H9 (cell line): ENCODE measurements at regions not wholly inside any gene's neighbourhood (a gene's known extent, or its start where the extent isn't known, plus 50 kb on each side); places are given as distances from the start of the nearest gene placed in this dataset.

Experiments
- DNase-seq: peaks from one replicate; pipeline ENCODE4 v3.0.0-alpha.2; 2017
- H2AFZ ChIP-seq: one replicate; pipeline ENCODE4 v1.6.1; 2013; ENCODE audit warnings: mild to moderate bottlenecking, low read length, control low read depth, moderate library complexity
- H2AK5ac ChIP-seq: 2 replicates; pipeline ENCODE4 v1.6.1; 2013; ENCODE audit warnings: low read length, control low read depth, mixed read lengths; ENCODE audit not compliant: insufficient read length
- H2BK120ac ChIP-seq: one replicate; pipeline ENCODE4 v1.6.1; 2013; ENCODE audit warnings: low read depth, mild to moderate bottlenecking, low read length, control low read depth, inconsistent platforms; ENCODE audit not compliant: poor library complexity, severe bottlenecking
- H2BK12ac ChIP-seq: 2 replicates; pipeline ENCODE4 v1.6.1; 2013; ENCODE audit warnings: low read length, control low read depth, mixed read lengths, low read depth; ENCODE audit not compliant: insufficient read length
- H2BK15ac ChIP-seq: 2 replicates; pipeline ENCODE4 v1.6.1; 2013; ENCODE audit warnings: low read depth, low read length, control low read depth
- H2BK20ac ChIP-seq: one replicate; pipeline ENCODE4 v1.6.1; 2013; ENCODE audit warnings: low read depth, mild to moderate bottlenecking, low read length, control low read depth, inconsistent platforms; ENCODE audit not compliant: poor library complexity, severe bottlenecking
- H2BK5ac ChIP-seq: 2 replicates; pipeline ENCODE4 v1.6.1; 2013; ENCODE audit warnings: low read length, control low read depth, mixed read lengths; ENCODE audit not compliant: insufficient read length
- H3K14ac ChIP-seq: 2 replicates; pipeline ENCODE4 v1.6.1; 2013; ENCODE audit warnings: low read length, control low read depth; ENCODE audit not compliant: insufficient read depth
- H3K18ac ChIP-seq: 2 replicates; pipeline ENCODE4 v1.6.1; 2013; ENCODE audit warnings: low read depth, mild to moderate bottlenecking, mixed read lengths, low read length, control low read depth; ENCODE audit not compliant: insufficient read length
- H3K23ac ChIP-seq: 2 replicates; pipeline ENCODE4 v1.6.1; 2013; ENCODE audit warnings: low read length, control low read depth, mixed read lengths, low read depth; ENCODE audit not compliant: insufficient read length
- H3K23me2 ChIP-seq: 2 replicates; pipeline ENCODE4 v1.6.1; 2013; ENCODE audit warnings: low read depth, mild to moderate bottlenecking, mixed read lengths, low read length, control low read depth; ENCODE audit not compliant: insufficient read length, poor library complexity, severe bottlenecking
- H3K27ac ChIP-seq: 2 replicates; pipeline ENCODE4 v1.5.1; 2013; ENCODE audit warnings: low read length, control low read depth, mixed read lengths, low read depth; ENCODE audit not compliant: insufficient read length
- H3K27me3 ChIP-seq: 2 replicates; pipeline ENCODE4 v1.6.1; 2013; ENCODE audit warnings: low read length, control low read depth, inconsistent platforms; ENCODE audit not compliant: insufficient read depth
- H3K4ac ChIP-seq: 2 replicates; pipeline ENCODE4 v1.6.1; 2013; ENCODE audit warnings: low read depth, mild to moderate bottlenecking, control low read depth, inconsistent platforms, low read length, moderate library complexity
- H3K4me1 ChIP-seq: 2 replicates; pipeline ENCODE4 v1.6.1; 2013; ENCODE audit warnings: low read length, control low read depth, inconsistent platforms; ENCODE audit not compliant: insufficient read depth
- H3K4me2 ChIP-seq: 2 replicates; pipeline ENCODE4 v1.6.1; 2013; ENCODE audit warnings: low read length, control low read depth, mixed read lengths; ENCODE audit not compliant: insufficient read length, insufficient read depth
- H3K56ac ChIP-seq: 2 replicates; pipeline ENCODE4 v1.6.1; 2013; ENCODE audit warnings: low read depth, mild to moderate bottlenecking, mixed read lengths, low read length, control low read depth; ENCODE audit not compliant: insufficient read length
- H3K79me1 ChIP-seq: 2 replicates; pipeline ENCODE4 v1.6.1; 2013; ENCODE audit warnings: low read depth, mild to moderate bottlenecking, moderate library complexity, low read length, control low read depth, inconsistent platforms; ENCODE audit not compliant: insufficient read depth, poor library complexity, severe bottlenecking
- H3K79me2 ChIP-seq: 2 replicates; pipeline ENCODE4 v1.6.1; 2013; ENCODE audit warnings: low read length, control low read depth, inconsistent platforms; ENCODE audit not compliant: insufficient read depth
- H3K9ac ChIP-seq: 2 replicates; pipeline ENCODE4 v1.6.1; 2013; ENCODE audit warnings: low read length, control low read depth, mixed read lengths; ENCODE audit not compliant: insufficient read length; ENCODE audit errors: extremely low read depth
- H3K9me3 ChIP-seq: one replicate; pipeline ENCODE4 v1.6.1; 2013; ENCODE audit warnings: low read depth, low read length, inconsistent platforms; ENCODE audit not compliant: control insufficient read depth
- H3T11ph ChIP-seq: one replicate; pipeline ENCODE4 v1.6.1; 2013; ENCODE audit warnings: mild to moderate bottlenecking, low read length, control low read depth, inconsistent platforms
- H4K20me1 ChIP-seq: one replicate; pipeline ENCODE4 v1.6.1; 2013; ENCODE audit not compliant: control insufficient read depth, insufficient read length, insufficient read depth
- H4K5ac ChIP-seq: 2 replicates; pipeline ENCODE4 v1.6.1; 2013; ENCODE audit warnings: low read depth, mild to moderate bottlenecking, mixed read lengths, low read length, control low read depth; ENCODE audit not compliant: insufficient read length
- H4K8ac ChIP-seq: replicated peaks from 2 replicates; pipeline ENCODE4 v1.6.1; 2013; ENCODE audit warnings: low read length, control low read depth, mixed read lengths, low read depth; ENCODE audit not compliant: insufficient read length
- H4K91ac ChIP-seq: 2 replicates; pipeline ENCODE4 v1.6.1; 2013; ENCODE audit warnings: low read depth, mild to moderate bottlenecking, moderate library complexity, mixed read lengths, low read length, control low read depth; ENCODE audit not compliant: insufficient read length
- H3K27ac Mint-ChIP-seq, 3 experiments: 2 replicates in 2 of 3; 3 replicates in 1 of 3; pipeline ENCODE4 v1.8.0; 2020 to 2021; ENCODE audit warnings: mixed read lengths in 3 of 3, mild to moderate bottlenecking in 1 of 3, moderate library complexity in 1 of 3
- H3K27me3 Mint-ChIP-seq: 2 replicates; pipeline ENCODE4 v1.8.0; 2021; ENCODE audit warnings: low read depth, mild to moderate bottlenecking, moderate library complexity, mixed read lengths
- H3K36me3 Mint-ChIP-seq, 3 experiments: 2 replicates in 2 of 3; 3 replicates in 1 of 3; pipeline ENCODE4 v1.8.0; 2020 to 2021; ENCODE audit warnings: low read depth in 3 of 3, mixed read lengths in 3 of 3; ENCODE audit not compliant: insufficient read depth in 1 of 3
- H3K4me1 Mint-ChIP-seq, 2 experiments: 2 replicates each; pipeline ENCODE4 v1.8.0; 2020; ENCODE audit warnings: mixed read lengths in 2 of 2
- H3K4me3 Mint-ChIP-seq, 2 experiments: 2 replicates in 1 of 2; 3 replicates in 1 of 2; pipeline ENCODE4 v1.8.0; 2020 to 2021; ENCODE audit warnings: mild to moderate bottlenecking in 2 of 2, mixed read lengths in 2 of 2, moderate library complexity in 1 of 2
- H3K9me3 Mint-ChIP-seq, 2 experiments: 2 replicates in 1 of 2; 3 replicates in 1 of 2; pipeline ENCODE4 v1.8.0; 2020; ENCODE audit warnings: mild to moderate bottlenecking in 2 of 2, mixed read lengths in 2 of 2, moderate library complexity in 1 of 2
- WGBS: extraction: QIAGEN DNeasy Blood & Tissue Kit; methylation state at CpG from one replicate; pipeline ENCODE4 v1.1.7; 2013; ENCODE audit warnings: missing lambda C conversion rate, low lambda C conversion rate, mixed read lengths; ENCODE audit not compliant: insufficient read length; ENCODE audit errors: extremely low coverage; 5-methylcytosine and 5-hydroxymethylcytosine counted together
- TF ChIP-seq, protein P1 (sequence below): fragments of 200-600 bp; sonication (generic); conservative IDR thresholded peaks from 3 replicates; pipeline ENCODE4 v1.8.0; 2021; ENCODE audit warnings: antibody characterized with exemption, mild to moderate bottlenecking

DNA sequence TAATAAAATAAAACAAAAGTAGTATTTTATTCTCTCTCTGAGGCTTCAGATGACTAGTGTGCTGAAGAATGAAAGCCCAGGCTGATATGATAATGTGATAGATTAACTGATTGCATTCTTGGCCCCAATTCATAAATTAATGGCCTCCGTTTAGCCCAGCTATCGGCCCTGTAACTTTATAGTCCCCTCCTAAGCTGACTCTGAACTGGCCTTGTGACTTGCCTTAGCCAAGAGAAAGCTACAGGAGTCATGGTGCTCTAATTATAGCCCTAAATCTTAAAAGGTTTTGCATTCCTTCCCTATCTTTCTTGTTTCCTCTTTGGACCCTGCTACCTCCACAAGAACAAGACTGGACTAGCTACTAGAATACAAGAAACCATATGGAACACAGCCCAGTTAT, 123.2 kb upstream of the EPHA3 start:
- Histone ChIP-seq H3K79me1 (no peaks in the 10 kb centered on the region), H3T11ph (no peak overlapping the region), H3K4me2 (no peak overlapping the region), H4K91ac (no peak overlapping the region), H2BK120ac (no peak overlapping the region), H3K4me1 (no peaks in the 10 kb centered on the region), H4K20me1 (no peaks in the 10 kb centered on the region), H2BK20ac (no peak overlapping the region), H2BK5ac (no peak overlapping the region), H3K56ac (no peak overlapping the region), H3K9ac (no peak overlapping the region), H3K27me3 (no peaks in the 10 kb centered on the region), H3K23me2 (no peaks in the 10 kb centered on the region), H3K27ac (no peak overlapping the region), H2BK12ac (no peak overlapping the region), H2AK5ac (no peak overlapping the region), H3K18ac (no peak overlapping the region), H3K14ac (no peak overlapping the region), H4K8ac (no peak overlapping the region), H3K79me2 (no peaks in the 10 kb centered on the region), H3K23ac (no peak overlapping the region), H2AFZ (no peak overlapping the region), H3K4ac (no peak overlapping the region), H2BK15ac (no peak overlapping the region), H3K9me3 (no peaks in the 10 kb centered on the region), H4K5ac (no peak overlapping the region)
- H3K36me3 Mint-ChIP-seq: no peaks in the 10 kb centered on the region
- no peak for DNase-seq
- H3K9me3 Mint-ChIP-seq: no peaks in the 10 kb centered on the region
- WGBS: no CpG with 5 or more reads among the region's 2 CpGs
- TF ChIP-seq, protein P1, sequence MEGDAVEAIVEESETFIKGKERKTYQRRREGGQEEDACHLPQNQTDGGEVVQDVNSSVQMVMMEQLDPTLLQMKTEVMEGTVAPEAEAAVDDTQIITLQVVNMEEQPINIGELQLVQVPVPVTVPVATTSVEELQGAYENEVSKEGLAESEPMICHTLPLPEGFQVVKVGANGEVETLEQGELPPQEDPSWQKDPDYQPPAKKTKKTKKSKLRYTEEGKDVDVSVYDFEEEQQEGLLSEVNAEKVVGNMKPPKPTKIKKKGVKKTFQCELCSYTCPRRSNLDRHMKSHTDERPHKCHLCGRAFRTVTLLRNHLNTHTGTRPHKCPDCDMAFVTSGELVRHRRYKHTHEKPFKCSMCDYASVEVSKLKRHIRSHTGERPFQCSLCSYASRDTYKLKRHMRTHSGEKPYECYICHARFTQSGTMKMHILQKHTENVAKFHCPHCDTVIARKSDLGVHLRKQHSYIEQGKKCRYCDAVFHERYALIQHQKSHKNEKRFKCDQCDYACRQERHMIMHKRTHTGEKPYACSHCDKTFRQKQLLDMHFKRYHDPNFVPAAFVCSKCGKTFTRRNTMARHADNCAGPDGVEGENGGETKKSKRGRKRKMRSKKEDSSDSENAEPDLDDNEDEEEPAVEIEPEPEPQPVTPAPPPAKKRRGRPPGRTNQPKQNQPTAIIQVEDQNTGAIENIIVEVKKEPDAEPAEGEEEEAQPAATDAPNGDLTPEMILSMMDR: no peak
- no peak overlapping the region for H3K27ac Mint-ChIP-seq
- H3K27me3 Mint-ChIP-seq: no peaks in the 10 kb centered on the region
- H3K4me3 Mint-ChIP-seq: no peak overlapping the region
- H3K4me1 Mint-ChIP-seq: no peaks in the 10 kb centered on the region
